HL-60 (cell line): ENCODE measurements at regions not wholly inside any gene's neighbourhood (a gene's known extent, or its start where the extent isn't known, plus 50 kb on each side); places are given as distances from the start of the nearest gene placed in this dataset.

ENCODE experiments used
- POLR2AphosphoS5 ChIP-seq: IDR thresholded peaks from 2 replicates; pipeline ENCODE4 v1.6.1; 2012; ENCODE audit warnings: low read depth
- TF ChIP-seq, protein P1 (sequence below): IDR thresholded peaks from one replicate; pipeline ENCODE4 v1.5.1; 2011; ENCODE audit warnings: low read length, control low read depth, inconsistent platforms; ENCODE audit not compliant: insufficient read depth

DNA sequence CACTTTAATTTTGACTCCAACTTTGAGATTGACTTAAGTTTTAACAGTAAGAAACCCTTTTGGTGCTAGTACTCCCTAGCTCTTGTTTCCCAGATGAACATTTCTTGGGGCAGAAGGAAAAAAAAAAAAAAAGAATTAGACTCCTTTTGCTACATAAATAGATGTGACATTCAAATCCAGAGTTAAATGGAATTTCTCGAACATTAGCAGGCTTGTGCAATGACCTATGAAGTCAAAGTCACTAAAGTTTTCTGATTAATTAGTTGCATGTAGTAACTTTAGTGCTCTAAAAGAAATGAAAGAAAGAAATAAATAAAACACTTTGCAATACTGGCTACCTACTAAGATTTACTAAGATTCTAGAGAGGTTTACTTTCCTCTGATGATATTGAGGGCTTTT lies 106.8 kb downstream of the TMEM174 start:
- TF ChIP-seq, protein P1, sequence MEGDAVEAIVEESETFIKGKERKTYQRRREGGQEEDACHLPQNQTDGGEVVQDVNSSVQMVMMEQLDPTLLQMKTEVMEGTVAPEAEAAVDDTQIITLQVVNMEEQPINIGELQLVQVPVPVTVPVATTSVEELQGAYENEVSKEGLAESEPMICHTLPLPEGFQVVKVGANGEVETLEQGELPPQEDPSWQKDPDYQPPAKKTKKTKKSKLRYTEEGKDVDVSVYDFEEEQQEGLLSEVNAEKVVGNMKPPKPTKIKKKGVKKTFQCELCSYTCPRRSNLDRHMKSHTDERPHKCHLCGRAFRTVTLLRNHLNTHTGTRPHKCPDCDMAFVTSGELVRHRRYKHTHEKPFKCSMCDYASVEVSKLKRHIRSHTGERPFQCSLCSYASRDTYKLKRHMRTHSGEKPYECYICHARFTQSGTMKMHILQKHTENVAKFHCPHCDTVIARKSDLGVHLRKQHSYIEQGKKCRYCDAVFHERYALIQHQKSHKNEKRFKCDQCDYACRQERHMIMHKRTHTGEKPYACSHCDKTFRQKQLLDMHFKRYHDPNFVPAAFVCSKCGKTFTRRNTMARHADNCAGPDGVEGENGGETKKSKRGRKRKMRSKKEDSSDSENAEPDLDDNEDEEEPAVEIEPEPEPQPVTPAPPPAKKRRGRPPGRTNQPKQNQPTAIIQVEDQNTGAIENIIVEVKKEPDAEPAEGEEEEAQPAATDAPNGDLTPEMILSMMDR, result no peak
- TF ChIP-seq POLR2AphosphoS5, result no peak
